ENCODE measurements at regions not wholly inside any gene's neighbourhood (a gene's known extent, or its start where the extent isn't known, plus 50 kb on each side); places are given as distances from the start of the nearest gene placed in this dataset.

- H3K36me3 Mint-ChIP-seq (ENCODE audit: low read depth): no peaks in the 10 kb centered on the region
Measured at GRCh38 chr12:115011703-115012102, 327.7 kb upstream of the TBX3 start.

GRCh38 chr12:115010324-115010995, 326.5 kb upstream of the TBX3 start:
- Mint-ChIP-seq H3K4me1 (ENCODE audit: low read depth) (no peaks in the 10 kb centered on the region), H3K4me3 (ENCODE audit: low read depth) (no peak overlapping the region), H3K9me3 (peaks cover 17% of the 10 kb centered on the region), H3K27ac (no peak overlapping the region), H3K36me3 (ENCODE audit: low read depth) (no peaks in the 10 kb centered on the region), H3K27me3 (ENCODE audit: low read depth) (no peaks in the 10 kb centered on the region)
- intact Hi-C loops (cut with micrococcal nuclease): no loop called here
- DNase-seq (ENCODE audit: low spot score): no peak

More at GRCh38 chr12:115011703-115012102, 327.7 kb upstream of the TBX3 start:
- Mint-ChIP-seq H3K27me3 (ENCODE audit: low read depth) (no peaks in the 10 kb centered on the region), H3K4me3 (ENCODE audit: low read depth) (no peak overlapping the region), H3K4me1 (ENCODE audit: low read depth) (no peaks in the 10 kb centered on the region), H3K27ac (no peak overlapping the region), H3K9me3 (peaks cover 17% of the 10 kb centered on the region)
- intact Hi-C loops (cut with micrococcal nuclease): no loop called here
- no peak for DNase-seq (ENCODE audit: low spot score)

- Mint-ChIP-seq H3K27ac (no peak overlapping the region), H3K27me3 (ENCODE audit: low read depth) (no peaks in the 10 kb centered on the region), H3K4me3 (ENCODE audit: low read depth) (no peak overlapping the region), H3K36me3 (ENCODE audit: low read depth) (no peaks in the 10 kb centered on the region), H3K4me1 (ENCODE audit: low read depth) (no peaks in the 10 kb centered on the region), H3K9me3 (peaks cover 14% of the 10 kb centered on the region)
- DNase-seq (ENCODE audit: low spot score): no peak
- intact Hi-C loops (cut with micrococcal nuclease): no loop called here
Measured at GRCh38 chr12:115008929-115009328, 325.0 kb upstream of the TBX3 start.

GRCh38 chr12:115004470-115005146, 320.6 kb upstream of the TBX3 start:
- Mint-ChIP-seq H3K9me3 (peaks cover 8% of the 10 kb centered on the region), H3K4me1 (ENCODE audit: low read depth) (no peaks in the 10 kb centered on the region), H3K27me3 (ENCODE audit: low read depth) (no peaks in the 10 kb centered on the region), H3K27ac (no peak overlapping the region), H3K36me3 (ENCODE audit: low read depth) (no peaks in the 10 kb centered on the region), H3K4me3 (ENCODE audit: low read depth) (no peak overlapping the region)
- DNase-seq (ENCODE audit: low spot score): no peak
- intact Hi-C loops (cut with micrococcal nuclease): no loop called here

- DNase-seq (ENCODE audit: low spot score): no peak
- Mint-ChIP-seq H3K27me3 (ENCODE audit: low read depth) (no peaks in the 10 kb centered on the region), H3K4me1 (ENCODE audit: low read depth) (no peaks in the 10 kb centered on the region), H3K27ac (no peak overlapping the region), H3K9me3 (peaks cover 3% of the 10 kb centered on the region), H3K36me3 (ENCODE audit: low read depth) (no peaks in the 10 kb centered on the region), H3K4me3 (ENCODE audit: low read depth) (no peak overlapping the region)
- intact Hi-C loops (cut with micrococcal nuclease): no loop called here
Measured at GRCh38 chr12:115002434-115002833, 318.5 kb upstream of the TBX3 start.

- H3K9me3 Mint-ChIP-seq: peaks cover 9% of the 10 kb centered on the region
- H3K36me3 Mint-ChIP-seq (ENCODE audit: low read depth): no peaks in the 10 kb centered on the region
Measured at GRCh38 chr12:115001571-115002180, 317.7 kb upstream of the TBX3 start.

GRCh38 chr12:115000038-115000437, 316.1 kb upstream of the TBX3 start:
- Mint-ChIP-seq H3K4me1 (ENCODE audit: low read depth) (no peaks in the 10 kb centered on the region), H3K4me3 (ENCODE audit: low read depth) (no peak overlapping the region), H3K9me3 (peaks cover 15% of the 10 kb centered on the region), H3K27me3 (ENCODE audit: low read depth) (no peaks in the 10 kb centered on the region), H3K27ac (no peak overlapping the region), H3K36me3 (ENCODE audit: low read depth) (no peaks in the 10 kb centered on the region)
- intact Hi-C loops (cut with micrococcal nuclease): no loop called here
- no peak for DNase-seq (ENCODE audit: low spot score)

More at GRCh38 chr12:115001571-115002180, 317.7 kb upstream of the TBX3 start:
- no peak overlapping the region for H3K27ac Mint-ChIP-seq
- H3K4me3 Mint-ChIP-seq (ENCODE audit: low read depth): no peak overlapping the region
- H3K4me1 Mint-ChIP-seq (ENCODE audit: low read depth): no peaks in the 10 kb centered on the region
- no peaks in the 10 kb centered on the region for H3K27me3 Mint-ChIP-seq (ENCODE audit: low read depth)
- intact Hi-C loops (cut with micrococcal nuclease): no loop called here
- no peak for DNase-seq (ENCODE audit: low spot score)

- Mint-ChIP-seq H3K27ac (no peak overlapping the region), H3K9me3 (peaks cover 20% of the 10 kb centered on the region), H3K36me3 (ENCODE audit: low read depth) (no peaks in the 10 kb centered on the region), H3K27me3 (ENCODE audit: low read depth) (no peaks in the 10 kb centered on the region), H3K4me3 (ENCODE audit: low read depth) (no peak overlapping the region), H3K4me1 (ENCODE audit: low read depth) (no peaks in the 10 kb centered on the region)
- DNase-seq (ENCODE audit: low spot score): no peak
- intact Hi-C loops (cut with micrococcal nuclease): no loop called here
Measured at GRCh38 chr12:114998750-114999128, 314.8 kb upstream of the TBX3 start.

GRCh38 chr12:114998118-114998749, 314.3 kb upstream of the TBX3 start:
- no peaks in the 10 kb centered on the region for H3K4me1 Mint-ChIP-seq (ENCODE audit: low read depth)
- H3K4me3 Mint-ChIP-seq (ENCODE audit: low read depth): no peak overlapping the region
- no peaks in the 10 kb centered on the region for H3K36me3 Mint-ChIP-seq (ENCODE audit: low read depth)
- no peak for DNase-seq (ENCODE audit: low spot score)
- intact Hi-C loops (cut with micrococcal nuclease): no loop called here
- peaks cover 20% of the 10 kb centered on the region for H3K9me3 Mint-ChIP-seq
- H3K27me3 Mint-ChIP-seq (ENCODE audit: low read depth): no peaks in the 10 kb centered on the region
- H3K27ac Mint-ChIP-seq: no peak overlapping the region

- Mint-ChIP-seq H3K9me3 (peaks cover 20% of the 10 kb centered on the region), H3K27ac (no peak overlapping the region), H3K4me1 (ENCODE audit: low read depth) (no peaks in the 10 kb centered on the region), H3K36me3 (ENCODE audit: low read depth) (no peaks in the 10 kb centered on the region), H3K4me3 (ENCODE audit: low read depth) (no peak overlapping the region), H3K27me3 (ENCODE audit: low read depth) (no peaks in the 10 kb centered on the region)
- DNase-seq (ENCODE audit: low spot score): no peak
- intact Hi-C loops (cut with micrococcal nuclease): no loop called here
Measured at GRCh38 chr12:114996382-114996781, 312.4 kb upstream of the TBX3 start.

- no peaks in the 10 kb centered on the region for H3K4me1 Mint-ChIP-seq (ENCODE audit: low read depth)
- intact Hi-C loops (cut with micrococcal nuclease): no loop called here
- DNase-seq (ENCODE audit: low spot score): no peak
- H3K9me3 Mint-ChIP-seq: peaks cover 20% of the 10 kb centered on the region
- H3K27ac Mint-ChIP-seq: no peak overlapping the region
- no peaks in the 10 kb centered on the region for H3K27me3 Mint-ChIP-seq (ENCODE audit: low read depth)
- H3K4me3 Mint-ChIP-seq (ENCODE audit: low read depth): no peak overlapping the region
- no peaks in the 10 kb centered on the region for H3K36me3 Mint-ChIP-seq (ENCODE audit: low read depth)
Measured at GRCh38 chr12:114995891-114996290, 311.9 kb upstream of the TBX3 start.

- H3K27ac Mint-ChIP-seq: no peak overlapping the region
- intact Hi-C loops (cut with micrococcal nuclease): no loop called here
- H3K9me3 Mint-ChIP-seq: peaks cover 16% of the 10 kb centered on the region
- no peaks in the 10 kb centered on the region for H3K27me3 Mint-ChIP-seq (ENCODE audit: low read depth)
- no peaks in the 10 kb centered on the region for H3K36me3 Mint-ChIP-seq (ENCODE audit: low read depth)
- H3K4me1 Mint-ChIP-seq (ENCODE audit: low read depth): no peaks in the 10 kb centered on the region
- no peak overlapping the region for H3K4me3 Mint-ChIP-seq (ENCODE audit: low read depth)
- DNase-seq (ENCODE audit: low spot score): no peak
Measured at GRCh38 chr12:114993165-114993564, 309.2 kb upstream of the TBX3 start.

GRCh38 chr12:114992443-114992842, 308.5 kb upstream of the TBX3 start:
- H3K27ac Mint-ChIP-seq: no peak overlapping the region
- H3K4me1 Mint-ChIP-seq (ENCODE audit: low read depth): no peaks in the 10 kb centered on the region
- H3K9me3 Mint-ChIP-seq: peaks cover 16% of the 10 kb centered on the region
- H3K27me3 Mint-ChIP-seq (ENCODE audit: low read depth): no peaks in the 10 kb centered on the region
- H3K36me3 Mint-ChIP-seq (ENCODE audit: low read depth): no peaks in the 10 kb centered on the region
- DNase-seq (ENCODE audit: low spot score): no peak
- intact Hi-C loops (cut with micrococcal nuclease): no loop called here
- H3K4me3 Mint-ChIP-seq (ENCODE audit: low read depth): no peak overlapping the region

Measured in activated T-helper 2 cell treated with anti-CD3 and anti-CD28 coated beads, Interferon-gamma antibody, Interleukin-2, Interleukin-4, amounts not matched to agents 10 μg/mL and 5 μg/mL and 100 μg/mL, durations not matched to agents 14 hours and 24 hours and 36 hours (primary cell).